H1 (cell line): ENCODE measurements at regions not wholly inside any gene's neighbourhood (a gene's known extent, or its start where the extent isn't known, plus 50 kb on each side); places are given as distances from the start of the nearest gene placed in this dataset.

ENCODE experiments used
- CTCF ChIA-PET: fragments of 300-600 bp; sonication (Branson Sonifier 250); formaldehyde crosslinking; loops from one replicate; lab custom pipeline; 2021; ENCODE audit not compliant: partially characterized antibody; lab: Charles Lee
- POLR2A ChIA-PET: fragments of 300-600 bp; sonication (Branson Sonifier 250); formaldehyde crosslinking; loops from one replicate; lab custom pipeline; 2021; ENCODE audit warnings: inconsistent platforms; ENCODE audit not compliant: partially characterized antibody; lab: Charles Lee
- DNase-seq, 2 experiments: peaks; one replicate each; pipeline versions ENCODE4 v3.0.0 to v3.0.0-alpha.2; 2010 to 2022; ENCODE audit warnings: low spot score in 2 of 2, low read depth in 1 of 2, mixed read lengths in 1 of 2
- FAIRE-seq: peaks from 2 replicates; lab custom pipeline; 2011; peaks lifted over from hg19 to GRCh38; lab: Jason Lieb, UNC
- H2AFZ ChIP-seq: 2 replicates; pipeline ENCODE4 v1.8.1; 2012; ENCODE audit warnings: low read length, inconsistent platforms
- H2AK5ac ChIP-seq: 2 replicates; pipeline ENCODE4 v1.6.1; 2013; ENCODE audit warnings: low read depth, low read length
- H2BK120ac ChIP-seq: replicated peaks from 2 replicates; pipeline ENCODE3; 2013; ENCODE audit warnings: low read depth, low read length, inconsistent platforms
- H2BK12ac ChIP-seq: 2 replicates; pipeline ENCODE4 v1.6.1; 2013; ENCODE audit warnings: low read depth, low read length
- H2BK15ac ChIP-seq: 2 replicates; pipeline ENCODE4 v1.6.1; 2013; ENCODE audit warnings: low read length
- H2BK20ac ChIP-seq: 2 replicates; pipeline ENCODE4 v1.6.1; 2013; ENCODE audit warnings: low read length
- H2BK5ac ChIP-seq: 2 replicates; pipeline ENCODE4 v1.6.1; 2013; ENCODE audit warnings: low read depth, low read length
- H3K14ac ChIP-seq: 2 replicates; pipeline ENCODE4 v1.6.1; 2013; ENCODE audit warnings: inconsistent platforms; ENCODE audit not compliant: insufficient read length
- H3K18ac ChIP-seq: 2 replicates; pipeline ENCODE4 v1.6.1; 2013; ENCODE audit warnings: low read length; ENCODE audit errors: extremely low read depth
- H3K23ac ChIP-seq: 2 replicates; pipeline ENCODE4 v1.6.1; 2013; ENCODE audit warnings: inconsistent platforms; ENCODE audit not compliant: insufficient read length
- H3K23me2 ChIP-seq: 2 replicates; pipeline ENCODE4 v1.6.1; 2013; ENCODE audit warnings: low read depth, low read length
- H3K27ac ChIP-seq: 2 replicates; pipeline ENCODE4 v1.6.1; 2011; ENCODE audit warnings: low read depth, low read length, inconsistent platforms
- H3K27me3 ChIP-seq, 4 experiments: replicated peaks in 1 of 4; 1 replicate in 1 of 4; 2 replicates in 3 of 4; pipeline versions ENCODE4 v1.6.1 to v1.8.1; 2011 to 2013; ENCODE audit warnings: low read length in 3 of 4, mild to moderate bottlenecking in 3 of 4, inconsistent platforms in 2 of 4, mixed read lengths in 2 of 4, moderate library complexity in 1 of 4; ENCODE audit not compliant: control insufficient read depth in 3 of 4, insufficient read depth in 3 of 4; ENCODE audit errors: extremely low read depth in 1 of 4
- H3K36me3 ChIP-seq, 4 experiments: 2 replicates each; pipeline versions ENCODE4 v1.6.1 to v1.8.1; 2011 to 2013; ENCODE audit warnings: mild to moderate bottlenecking in 4 of 4, low read length in 3 of 4, moderate library complexity in 2 of 4, control low read depth in 1 of 4, inconsistent platforms in 1 of 4; ENCODE audit not compliant: insufficient read depth in 4 of 4, control insufficient read depth in 2 of 4
- H3K4ac ChIP-seq: replicated peaks from 2 replicates; pipeline ENCODE3; 2013; ENCODE audit warnings: low read length, low read depth, mixed read lengths, inconsistent platforms; ENCODE audit not compliant: insufficient read length
- H3K4me1 ChIP-seq, 4 experiments: replicated peaks in 1 of 4; 1 replicate in 1 of 4; 2 replicates in 3 of 4; pipeline versions ENCODE4 v1.6.1 to v1.8.1; 2011 to 2013; ENCODE audit warnings: low read length in 3 of 4, inconsistent platforms in 2 of 4, mixed read lengths in 1 of 4; ENCODE audit not compliant: insufficient read depth in 4 of 4, control insufficient read depth in 3 of 4
- H3K4me2 ChIP-seq, 2 experiments: 2 replicates each; pipeline versions ENCODE4 v1.6.1 to v1.8.1; 2011 to 2013; ENCODE audit warnings: low read depth in 2 of 2, low read length in 2 of 2, control low read depth in 1 of 2, inconsistent platforms in 1 of 2, mild to moderate bottlenecking in 1 of 2; ENCODE audit not compliant: insufficient read depth in 1 of 2
- H3K4me3 ChIP-seq, 4 experiments: fragments of 200-600, 300-600 bp in 1 of 4; sonication (generic), shearing (Covaris generic), sonication (Bioruptor Twin) in 1 of 4; 2 replicates each; pipeline versions ENCODE4 v1.5.1 to v1.8.1; 2011 to 2016; ENCODE audit warnings: low read length in 4 of 4, low read depth in 3 of 4, control low read depth in 2 of 4, inconsistent platforms in 2 of 4, mild to moderate bottlenecking in 2 of 4, mixed read lengths in 1 of 4, moderate library complexity in 1 of 4; ENCODE audit not compliant: insufficient read depth in 2 of 4; ENCODE audit errors: extremely low read depth in 1 of 4
- H3K56ac ChIP-seq: replicated peaks from 2 replicates; pipeline ENCODE3; 2013; ENCODE audit warnings: low read depth, mild to moderate bottlenecking, mixed read lengths, low read length, inconsistent platforms; ENCODE audit not compliant: insufficient read length
- H3K79me1 ChIP-seq: 2 replicates; pipeline ENCODE4 v1.6.1; 2013; ENCODE audit warnings: low read depth, low read length, control low read depth
- H3K79me2 ChIP-seq, 2 experiments: 2 replicates each; pipeline versions ENCODE4 v1.6.1 to v1.8.1; 2012 to 2013; ENCODE audit warnings: low read length in 2 of 2, mild to moderate bottlenecking in 2 of 2, inconsistent platforms in 1 of 2; ENCODE audit not compliant: insufficient read depth in 2 of 2, control insufficient read depth in 1 of 2
- H3K9ac ChIP-seq, 4 experiments: replicated peaks in 1 of 4; 1 replicate in 1 of 4; 2 replicates in 3 of 4; pipeline versions ENCODE4 v1.6.1 to v1.8.1; 2011 to 2013; ENCODE audit warnings: low read depth in 3 of 4, low read length in 3 of 4, control low read depth in 2 of 4, mild to moderate bottlenecking in 2 of 4, moderate library complexity in 2 of 4, inconsistent platforms in 1 of 4; ENCODE audit errors: extremely low read depth in 1 of 4
- H3K9me3 ChIP-seq, 2 experiments: 2 replicates each; pipeline versions ENCODE4 v1.6.1 to v1.8.1; 2012 to 2013; ENCODE audit warnings: mild to moderate bottlenecking in 2 of 2, moderate library complexity in 2 of 2, control low read depth in 1 of 2, inconsistent platforms in 1 of 2, low read depth in 1 of 2, low read length in 1 of 2, mixed read lengths in 1 of 2; ENCODE audit not compliant: insufficient read depth in 2 of 2
- H4K20me1 ChIP-seq, 2 experiments: replicated peaks in 1 of 2; 2 replicates each; pipeline versions ENCODE3 to v1.8.1; 2011 to 2013; ENCODE audit warnings: inconsistent platforms in 2 of 2, low read length in 2 of 2, mild to moderate bottlenecking in 1 of 2; ENCODE audit not compliant: insufficient read depth in 2 of 2, control insufficient read depth in 1 of 2
- H4K5ac ChIP-seq: 2 replicates; pipeline ENCODE4 v1.6.1; 2013; ENCODE audit warnings: low read length, low read depth, mixed read lengths, inconsistent platforms; ENCODE audit not compliant: insufficient read length
- H4K8ac ChIP-seq: 2 replicates; pipeline ENCODE4 v1.8.0; 2013; ENCODE audit warnings: mild to moderate bottlenecking, moderate library complexity, low read length, inconsistent platforms; ENCODE audit not compliant: insufficient read depth; ENCODE audit errors: extremely low read depth
- H4K91ac ChIP-seq: replicated peaks from 2 replicates; pipeline ENCODE3; 2013; ENCODE audit warnings: low read length, mixed read lengths, inconsistent platforms; ENCODE audit not compliant: insufficient read length
- CBX5 ChIP-seq: fragments of 300-800, 300-1000 bp; sonication (generic); IDR thresholded peaks from 2 replicates; pipeline ENCODE4 v1.7.1; 2016; ENCODE audit warnings: antibody characterized with exemption, low read length, low read depth
- CREB1 ChIP-seq: IDR thresholded peaks from 2 replicates; pipeline ENCODE4 v1.6.1; 2012; ENCODE audit warnings: inconsistent platforms
- E2F6 ChIP-seq: IDR thresholded peaks from 2 replicates; pipeline ENCODE4 v1.6.1; 2012; ENCODE audit warnings: inconsistent platforms
- EP300 ChIP-seq, 2 experiments: IDR thresholded peaks; 1 replicate in 1 of 2; 2 replicates in 1 of 2; pipeline ENCODE4 v1.6.1; 2011 to 2012; ENCODE audit warnings: low read depth in 2 of 2, low read length in 2 of 2, mild to moderate bottlenecking in 2 of 2, borderline replicate concordance in 1 of 2, inconsistent platforms in 1 of 2, moderate library complexity in 1 of 2
- GTF2F1 ChIP-seq: IDR thresholded peaks from 2 replicates; pipeline ENCODE4 v1.6.1; 2012; ENCODE audit warnings: low read depth, low read length, improper control_type of control experiment, borderline replicate concordance
- HDAC6 ChIP-seq: IDR thresholded peaks from one replicate; pipeline ENCODE4 v1.7.1; 2012; ENCODE audit warnings: low read depth, mild to moderate bottlenecking, inconsistent platforms, low read length, moderate library complexity
- JUND ChIP-seq: IDR thresholded peaks from 2 replicates; pipeline ENCODE4 v1.6.1; 2011; ENCODE audit warnings: mild to moderate bottlenecking, improper control_type of control experiment, low read length
- KDM5A ChIP-seq: fragments of 200-600 bp; IDR thresholded peaks from 2 replicates; pipeline ENCODE4 v1.7.1; 2012; ENCODE audit warnings: mild to moderate bottlenecking, low read length, inconsistent platforms, mixed read lengths
- TAF1 ChIP-seq: IDR thresholded peaks from 2 replicates; pipeline ENCODE4 v1.6.1; 2011; ENCODE audit warnings: mild to moderate bottlenecking, low read depth, low read length
- USF2 ChIP-seq: IDR thresholded peaks from 2 replicates; pipeline ENCODE4 v1.6.1; 2011; ENCODE audit warnings: low read length, improper control_type of control experiment
- YY1 ChIP-seq: IDR thresholded peaks from 2 replicates; pipeline ENCODE4 v1.6.1; 2011; ENCODE audit warnings: low read depth, mild to moderate bottlenecking, low read length
- TF ChIP-seq, protein P1 (sequence below), 3 experiments: IDR thresholded peaks; 1 replicate in 2 of 3; 2 replicates in 1 of 3; pipeline versions ENCODE4 v1.5.1 to v1.6.1; 2011; ENCODE audit warnings: low read length in 3 of 3, mild to moderate bottlenecking in 3 of 3, inconsistent platforms in 2 of 3, low read depth in 1 of 3, moderate library complexity in 1 of 3; ENCODE audit not compliant: insufficient read depth in 1 of 3; ENCODE audit errors: control extremely low read depth in 1 of 3

- Histone ChIP-seq H3K4me3 (no peak overlapping the region), H3K4me2 (no peak overlapping the region), H3K79me2 (no peaks in the 10 kb centered on the region), H2AK5ac (no peak overlapping the region), H3K56ac (no peak overlapping the region), H3K18ac (no peak overlapping the region), H4K91ac (no peak overlapping the region), H2BK12ac (no peak overlapping the region), H3K27me3 (no peaks in the 10 kb centered on the region), H2BK20ac (no peak overlapping the region), H4K20me1 (no peaks in the 10 kb centered on the region), H3K23ac (no peak overlapping the region), H3K4me1 (no peaks in the 10 kb centered on the region), H3K79me1 (no peaks in the 10 kb centered on the region), H3K9me3 (peaks cover 18 to 21% of the 10 kb centered on the region in 2 experiments), H3K27ac (no peak overlapping the region), H4K5ac (no peak overlapping the region), H2BK5ac (no peak overlapping the region), H3K23me2 (no peaks in the 10 kb centered on the region), H3K9ac (no peak overlapping the region), H3K4ac (no peak overlapping the region), H2BK15ac (no peak overlapping the region), H3K14ac (no peak overlapping the region), H2AFZ (no peak overlapping the region), H3K36me3 (no peaks in the 10 kb centered on the region), H2BK120ac (no peak overlapping the region), H4K8ac (no peak overlapping the region)
- ChIA-PET POLR2A (no interaction called here), CTCF (interaction anchor here (2.8 kb wide), 1 partner anchor 14 kb away, joined by 9 read pairs; no protein-coding TSS in a partner anchor)
- DNase-seq: no peak
- no peak for FAIRE-seq
- TF ChIP-seq, protein P1, sequence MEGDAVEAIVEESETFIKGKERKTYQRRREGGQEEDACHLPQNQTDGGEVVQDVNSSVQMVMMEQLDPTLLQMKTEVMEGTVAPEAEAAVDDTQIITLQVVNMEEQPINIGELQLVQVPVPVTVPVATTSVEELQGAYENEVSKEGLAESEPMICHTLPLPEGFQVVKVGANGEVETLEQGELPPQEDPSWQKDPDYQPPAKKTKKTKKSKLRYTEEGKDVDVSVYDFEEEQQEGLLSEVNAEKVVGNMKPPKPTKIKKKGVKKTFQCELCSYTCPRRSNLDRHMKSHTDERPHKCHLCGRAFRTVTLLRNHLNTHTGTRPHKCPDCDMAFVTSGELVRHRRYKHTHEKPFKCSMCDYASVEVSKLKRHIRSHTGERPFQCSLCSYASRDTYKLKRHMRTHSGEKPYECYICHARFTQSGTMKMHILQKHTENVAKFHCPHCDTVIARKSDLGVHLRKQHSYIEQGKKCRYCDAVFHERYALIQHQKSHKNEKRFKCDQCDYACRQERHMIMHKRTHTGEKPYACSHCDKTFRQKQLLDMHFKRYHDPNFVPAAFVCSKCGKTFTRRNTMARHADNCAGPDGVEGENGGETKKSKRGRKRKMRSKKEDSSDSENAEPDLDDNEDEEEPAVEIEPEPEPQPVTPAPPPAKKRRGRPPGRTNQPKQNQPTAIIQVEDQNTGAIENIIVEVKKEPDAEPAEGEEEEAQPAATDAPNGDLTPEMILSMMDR (IDR thresholded peaks at IDR 0.05; ENCODE audit: control extremely low read depth in 1 of 3, insufficient read depth in 1 of 3, low read depth in 1 of 3, low read length in 3 of 3): no peak
- TF ChIP-seq TAF1 (no peak), CREB1 (no peak), EP300 (IDR thresholded peaks at IDR 0.05; ENCODE audit: borderline replicate concordance in 1 of 2, low read depth in 2 of 2, low read length in 2 of 2) (no peak), USF2 (no peak), HDAC6 (no peak), CBX5 (no peak), GTF2F1 (no peak), YY1 (no peak), JUND (no peak), E2F6 (no peak), KDM5A (no peak)
Measured at GRCh38 chr14:40402957-40403356, 970.7 kb upstream of the FBXO33 start.
